GM12865 (cell line): ENCODE measurements at regions not wholly inside any gene's neighbourhood (a gene's known extent, or its start where the extent isn't known, plus 50 kb on each side); places are given as distances from the start of the nearest gene placed in this dataset.
A peak's percentile ranks its signal among the peaks of the same experiment; 100 is the strongest.

Source experiments
- DNase-seq: peaks from one replicate; pipeline ENCODE4 v3.0.0; 2010; ENCODE audit warnings: low read depth
- H3K4me3 ChIP-seq: 2 replicates; pipeline ENCODE4 v1.5.1; 2011; ENCODE audit warnings: mild to moderate bottlenecking, low read depth, low read length, control low read depth
- TF ChIP-seq, protein P1 (sequence below): IDR thresholded peaks from 2 replicates; pipeline ENCODE4 v1.5.1; 2011; ENCODE audit warnings: low read length, control low read depth, low read depth, inconsistent platforms; ENCODE audit not compliant: insufficient read depth; ENCODE audit errors: missing control alignments

DNA sequence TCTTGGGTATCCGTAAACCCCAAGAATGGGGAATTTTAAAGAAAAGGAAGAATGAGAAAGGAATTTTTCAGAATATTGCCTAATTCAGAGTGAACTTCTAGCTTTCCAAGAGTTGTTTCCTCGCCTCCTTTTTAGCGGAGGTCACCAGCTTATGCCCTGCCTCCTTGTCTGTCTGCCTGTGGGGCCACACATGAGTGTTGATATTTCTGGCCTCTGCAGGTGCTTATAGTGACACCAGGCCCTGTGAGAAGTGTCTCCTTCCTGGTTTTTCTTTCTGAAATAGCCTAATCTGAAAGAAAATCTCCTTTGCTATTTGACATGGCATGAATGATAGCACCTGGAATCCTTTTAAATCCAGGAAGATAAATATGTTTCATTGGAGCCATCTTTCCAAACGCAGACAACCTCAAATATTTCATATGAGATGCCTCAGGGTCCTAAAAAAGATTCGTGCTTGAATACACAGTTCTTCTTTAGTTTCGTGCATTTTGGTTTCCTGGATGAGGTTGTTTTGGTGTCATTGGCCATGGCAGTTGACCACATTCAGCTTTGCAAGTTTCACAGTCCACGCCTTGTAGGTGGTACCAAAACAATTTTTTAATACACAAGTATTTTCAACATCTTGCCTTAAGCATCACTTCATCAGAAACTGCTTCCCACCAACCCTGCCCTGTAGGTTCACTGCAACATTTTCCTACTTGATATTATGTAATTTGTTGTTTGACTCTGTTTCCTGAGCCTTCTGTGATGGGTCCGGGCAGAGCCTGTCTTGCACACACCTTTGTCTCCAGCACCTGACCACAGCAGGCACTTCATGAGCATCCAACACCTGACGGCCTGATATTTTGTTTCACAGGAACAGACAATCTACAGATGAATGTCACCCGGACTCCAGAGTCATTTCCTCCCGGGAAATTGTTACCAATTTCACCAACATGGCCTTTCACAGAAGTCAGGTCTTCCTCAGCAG is 159.4 kb downstream of the C11orf91 start:
- peak; percentile 73 for DNase-seq
- H3K4me3 ChIP-seq, result no peak overlapping the region; the same call in 1 of the 2 replicates

GRCh38 chr11:33540427-33540826 is 160.2 kb downstream of the C11orf91 start:
- no peak overlapping the region for H3K4me3 ChIP-seq
- no peak for DNase-seq
- TF ChIP-seq, protein P1, sequence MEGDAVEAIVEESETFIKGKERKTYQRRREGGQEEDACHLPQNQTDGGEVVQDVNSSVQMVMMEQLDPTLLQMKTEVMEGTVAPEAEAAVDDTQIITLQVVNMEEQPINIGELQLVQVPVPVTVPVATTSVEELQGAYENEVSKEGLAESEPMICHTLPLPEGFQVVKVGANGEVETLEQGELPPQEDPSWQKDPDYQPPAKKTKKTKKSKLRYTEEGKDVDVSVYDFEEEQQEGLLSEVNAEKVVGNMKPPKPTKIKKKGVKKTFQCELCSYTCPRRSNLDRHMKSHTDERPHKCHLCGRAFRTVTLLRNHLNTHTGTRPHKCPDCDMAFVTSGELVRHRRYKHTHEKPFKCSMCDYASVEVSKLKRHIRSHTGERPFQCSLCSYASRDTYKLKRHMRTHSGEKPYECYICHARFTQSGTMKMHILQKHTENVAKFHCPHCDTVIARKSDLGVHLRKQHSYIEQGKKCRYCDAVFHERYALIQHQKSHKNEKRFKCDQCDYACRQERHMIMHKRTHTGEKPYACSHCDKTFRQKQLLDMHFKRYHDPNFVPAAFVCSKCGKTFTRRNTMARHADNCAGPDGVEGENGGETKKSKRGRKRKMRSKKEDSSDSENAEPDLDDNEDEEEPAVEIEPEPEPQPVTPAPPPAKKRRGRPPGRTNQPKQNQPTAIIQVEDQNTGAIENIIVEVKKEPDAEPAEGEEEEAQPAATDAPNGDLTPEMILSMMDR, result no peak

More for the DNA sequence above, 159.4 kb downstream of the C11orf91 start:
- TF ChIP-seq, protein P1, result no peak

- H3K4me3 ChIP-seq, result no peak overlapping the region
- TF ChIP-seq, protein P1, result no peak
- no peak for DNase-seq
Measured at GRCh38 chr11:33539751-33540150, 160.9 kb downstream of the C11orf91 start.

DNA sequence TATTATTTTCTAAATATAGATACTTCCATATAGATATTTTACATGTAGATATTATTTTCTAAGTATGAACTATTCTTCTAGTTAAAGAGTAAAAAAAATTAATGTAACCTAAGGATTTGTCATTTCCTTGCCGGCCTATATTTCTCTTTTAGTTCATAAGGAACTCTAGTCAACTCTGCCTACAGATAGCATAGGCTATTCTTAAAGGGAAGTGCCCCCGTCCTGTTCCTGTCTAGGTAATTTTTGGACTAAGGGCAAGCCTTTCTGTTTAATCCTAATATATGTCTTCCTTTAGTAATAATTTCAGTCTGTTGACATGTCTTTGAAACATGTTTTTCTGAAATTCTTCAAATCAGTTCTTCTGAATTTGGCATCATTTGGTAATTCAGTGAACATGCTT is 161.9 kb downstream of the C11orf91 start:
- H3K4me3 ChIP-seq, result no peak overlapping the region
- TF ChIP-seq, protein P1, result no peak
- peak; percentile 28 for DNase-seq

- no peak overlapping the region for H3K4me3 ChIP-seq
- TF ChIP-seq, protein P1, result no peak
- no peak for DNase-seq
Measured at GRCh38 chr11:33536178-33536577, 164.4 kb downstream of the C11orf91 start.

- H3K4me3 ChIP-seq, result no peak overlapping the region
- TF ChIP-seq, protein P1, result no peak
- DNase-seq, result no peak
Measured at GRCh38 chr11:33534575-33534974, 166.1 kb downstream of the C11orf91 start.
